ENCODE measurements at regions not wholly inside any gene's neighbourhood (a gene's known extent, or its start where the extent isn't known, plus 50 kb on each side); places are given as distances from the start of the nearest gene placed in this dataset.

GRCh38 chr9:92208693-92209524, 84.6 kb downstream of the IARS1 start:
- no peak for TF ChIP-seq CTCF (IDR thresholded peaks at IDR 0.05; ENCODE audit: control extremely low read depth in 1 of 3, insufficient read depth in 1 of 3, low read depth in 1 of 3, low read length in 3 of 3)
- TF ChIP-seq KDM1A (IDR thresholded peaks at IDR 0.05; ENCODE audit: borderline replicate concordance, low read length), result no peak
- TF ChIP-seq RAD21 (IDR thresholded peaks at IDR 0.05 in 1 of 2, conservative IDR thresholded peaks at IDR 0.05 in 1 of 2; ENCODE audit: low read depth in 2 of 2, low read length in 2 of 2), result no peak
- no peak for TF ChIP-seq YY1 (IDR thresholded peaks at IDR 0.05; ENCODE audit: low read depth, low read length)

Data from H1 (cell line).